ENCODE measurements at regions not wholly inside any gene's neighbourhood (a gene's known extent, or its start where the extent isn't known, plus 50 kb on each side); places are given as distances from the start of the nearest gene placed in this dataset.

DNA sequence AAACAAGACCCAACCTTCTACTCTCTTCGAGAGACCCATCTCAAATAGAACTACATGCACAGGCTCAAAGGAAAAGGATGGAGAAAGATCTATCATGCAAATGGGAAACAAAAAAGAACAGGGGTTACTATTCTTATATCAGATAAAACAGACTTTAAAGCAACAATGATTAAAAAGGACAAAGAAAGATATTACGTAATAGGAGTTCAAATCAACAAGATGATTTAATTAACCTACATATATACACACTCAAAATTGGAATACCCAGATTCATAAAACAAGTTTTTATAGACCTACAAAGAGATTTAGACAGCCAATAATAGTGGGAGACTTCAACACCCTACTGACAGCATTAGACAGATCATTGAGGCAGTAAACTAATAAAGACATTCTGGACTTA is 536.6 kb upstream of the RAG2 start:
- TF ChIP-seq, protein P1, sequence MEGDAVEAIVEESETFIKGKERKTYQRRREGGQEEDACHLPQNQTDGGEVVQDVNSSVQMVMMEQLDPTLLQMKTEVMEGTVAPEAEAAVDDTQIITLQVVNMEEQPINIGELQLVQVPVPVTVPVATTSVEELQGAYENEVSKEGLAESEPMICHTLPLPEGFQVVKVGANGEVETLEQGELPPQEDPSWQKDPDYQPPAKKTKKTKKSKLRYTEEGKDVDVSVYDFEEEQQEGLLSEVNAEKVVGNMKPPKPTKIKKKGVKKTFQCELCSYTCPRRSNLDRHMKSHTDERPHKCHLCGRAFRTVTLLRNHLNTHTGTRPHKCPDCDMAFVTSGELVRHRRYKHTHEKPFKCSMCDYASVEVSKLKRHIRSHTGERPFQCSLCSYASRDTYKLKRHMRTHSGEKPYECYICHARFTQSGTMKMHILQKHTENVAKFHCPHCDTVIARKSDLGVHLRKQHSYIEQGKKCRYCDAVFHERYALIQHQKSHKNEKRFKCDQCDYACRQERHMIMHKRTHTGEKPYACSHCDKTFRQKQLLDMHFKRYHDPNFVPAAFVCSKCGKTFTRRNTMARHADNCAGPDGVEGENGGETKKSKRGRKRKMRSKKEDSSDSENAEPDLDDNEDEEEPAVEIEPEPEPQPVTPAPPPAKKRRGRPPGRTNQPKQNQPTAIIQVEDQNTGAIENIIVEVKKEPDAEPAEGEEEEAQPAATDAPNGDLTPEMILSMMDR (IDR thresholded peaks at IDR 0.05) = no peak
- no peak for TF ChIP-seq E2F4 (CRISPR knock-in tag; IDR thresholded peaks at IDR 0.05; ENCODE audit: borderline replicate concordance, low read depth)
- TF ChIP-seq JUN (CRISPR knock-in tag; IDR thresholded peaks at IDR 0.05) = no peak
- no peak for TF ChIP-seq ATF1 (CRISPR knock-in tag; IDR thresholded peaks at IDR 0.05)
- no peak for TF ChIP-seq TEAD4 (CRISPR knock-in tag; IDR thresholded peaks at IDR 0.05)
- no peak for TF ChIP-seq NR1H2 (CRISPR knock-in tag; IDR thresholded peaks at IDR 0.05)
- no peak for TF ChIP-seq ELF4 (CRISPR knock-in tag; IDR thresholded peaks at IDR 0.05; ENCODE audit: low read depth)
- TF ChIP-seq FOXJ3 (CRISPR knock-in tag; IDR thresholded peaks at IDR 0.05; ENCODE audit: borderline replicate concordance) = no peak
- TF ChIP-seq, protein P2, sequence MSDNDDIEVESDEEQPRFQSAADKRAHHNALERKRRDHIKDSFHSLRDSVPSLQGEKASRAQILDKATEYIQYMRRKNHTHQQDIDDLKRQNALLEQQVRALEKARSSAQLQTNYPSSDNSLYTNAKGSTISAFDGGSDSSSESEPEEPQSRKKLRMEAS (CRISPR knock-in tag; IDR thresholded peaks at IDR 0.05) = no peak
- no peak for TF ChIP-seq CREB1 (CRISPR knock-in tag; IDR thresholded peaks at IDR 0.05)

Data from WTC11 (cell line).